SU-DHL-6 (cell line): ENCODE measurements at regions not wholly inside any gene's neighbourhood (a gene's known extent, or its start where the extent isn't known, plus 50 kb on each side); places are given as distances from the start of the nearest gene placed in this dataset.

Experiments used
- EZH2phosphoT487 ChIP-seq: fragments of 200-600 bp; sonication (generic), shearing (Covaris generic); conservative IDR thresholded peaks from 2 replicates; pipeline ENCODE4 v1.6.1; 2018; ENCODE audit warnings: mild to moderate bottlenecking, antibody characterized with exemption, low read length, moderate library complexity, mixed read lengths
- TF ChIP-seq, protein P1 (sequence below): fragments of 200-600 bp; sonication (generic); IDR thresholded peaks from one replicate; pipeline ENCODE4 v1.5.1; 2017; ENCODE audit warnings: antibody characterized with exemption, mild to moderate bottlenecking, low read length, moderate library complexity; ENCODE audit not compliant: insufficient read depth, poor library complexity, severe bottlenecking

GRCh38 chr3:173266441-173266840 lies 125.4 kb upstream of the SPATA16 start:
- TF ChIP-seq, protein P1, sequence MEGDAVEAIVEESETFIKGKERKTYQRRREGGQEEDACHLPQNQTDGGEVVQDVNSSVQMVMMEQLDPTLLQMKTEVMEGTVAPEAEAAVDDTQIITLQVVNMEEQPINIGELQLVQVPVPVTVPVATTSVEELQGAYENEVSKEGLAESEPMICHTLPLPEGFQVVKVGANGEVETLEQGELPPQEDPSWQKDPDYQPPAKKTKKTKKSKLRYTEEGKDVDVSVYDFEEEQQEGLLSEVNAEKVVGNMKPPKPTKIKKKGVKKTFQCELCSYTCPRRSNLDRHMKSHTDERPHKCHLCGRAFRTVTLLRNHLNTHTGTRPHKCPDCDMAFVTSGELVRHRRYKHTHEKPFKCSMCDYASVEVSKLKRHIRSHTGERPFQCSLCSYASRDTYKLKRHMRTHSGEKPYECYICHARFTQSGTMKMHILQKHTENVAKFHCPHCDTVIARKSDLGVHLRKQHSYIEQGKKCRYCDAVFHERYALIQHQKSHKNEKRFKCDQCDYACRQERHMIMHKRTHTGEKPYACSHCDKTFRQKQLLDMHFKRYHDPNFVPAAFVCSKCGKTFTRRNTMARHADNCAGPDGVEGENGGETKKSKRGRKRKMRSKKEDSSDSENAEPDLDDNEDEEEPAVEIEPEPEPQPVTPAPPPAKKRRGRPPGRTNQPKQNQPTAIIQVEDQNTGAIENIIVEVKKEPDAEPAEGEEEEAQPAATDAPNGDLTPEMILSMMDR = no peak
- no peak for TF ChIP-seq EZH2phosphoT487
